GM12875 (cell line): ENCODE measurements at regions not wholly inside any gene's neighbourhood (a gene's known extent, or its start where the extent isn't known, plus 50 kb on each side); places are given as distances from the start of the nearest gene placed in this dataset.

ENCODE experiments used
- H3K4me3 ChIP-seq: one replicate; pipeline ENCODE4 v1.5.1; 2011; ENCODE audit warnings: low read depth, low read length, control low read depth
- CTCF ChIP-seq: IDR thresholded peaks from 2 replicates; pipeline ENCODE4 v1.5.1; 2011; ENCODE audit warnings: low read depth, mild to moderate bottlenecking, control low read depth, inconsistent platforms, low read length, moderate library complexity, borderline replicate concordance; ENCODE audit not compliant: insufficient read depth

DNA sequence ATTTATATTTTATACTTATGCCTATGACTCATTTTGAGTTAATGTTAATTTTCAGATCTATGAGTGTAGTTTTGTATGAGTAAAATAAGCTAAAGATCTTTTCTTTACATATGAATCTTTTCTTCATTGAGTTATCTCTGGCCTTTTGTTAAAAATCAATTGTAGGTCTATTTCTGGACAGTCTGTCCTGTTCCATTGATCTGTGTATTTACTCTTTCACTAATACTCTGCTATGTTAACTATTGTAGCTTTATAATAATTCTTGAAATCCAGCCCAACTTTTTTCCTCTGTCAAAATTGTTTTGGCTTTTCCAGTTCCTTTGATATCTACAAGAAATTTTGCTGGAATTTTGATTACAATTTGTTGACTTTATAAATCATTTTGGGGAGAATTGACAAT lies 177.0 kb downstream of the RBM46 start:
- no peak overlapping the region for H3K4me3 ChIP-seq
- TF ChIP-seq CTCF = no peak

GRCh38 chr4:154958621-154959358 lies 177.7 kb downstream of the RBM46 start:
- H3K4me3 ChIP-seq = no peak overlapping the region
- TF ChIP-seq CTCF = no peak

DNA sequence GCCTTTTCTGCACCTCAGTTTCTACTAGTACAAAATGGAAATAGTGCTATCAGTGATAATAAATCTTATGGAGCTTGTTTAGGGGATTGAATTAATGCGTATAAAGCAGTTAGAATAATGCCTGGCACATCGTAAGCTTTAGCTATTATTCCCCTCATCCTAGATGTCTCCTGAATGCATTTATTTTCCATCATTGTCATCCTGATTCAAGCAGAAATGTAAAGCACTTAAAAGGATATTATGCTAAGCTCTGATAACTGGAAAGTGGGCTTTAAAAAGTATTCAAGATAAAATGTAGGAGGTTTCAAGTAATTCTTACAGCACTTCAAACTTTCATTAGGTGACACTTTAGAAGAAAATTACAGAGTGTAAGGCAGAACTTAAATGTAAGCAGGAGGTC lies 178.7 kb downstream of the RBM46 start:
- no peak for TF ChIP-seq CTCF
- no peak overlapping the region for H3K4me3 ChIP-seq

GRCh38 chr4:154960476-154960875 lies 179.4 kb downstream of the RBM46 start:
- TF ChIP-seq CTCF = no peak
- H3K4me3 ChIP-seq = no peak overlapping the region

DNA sequence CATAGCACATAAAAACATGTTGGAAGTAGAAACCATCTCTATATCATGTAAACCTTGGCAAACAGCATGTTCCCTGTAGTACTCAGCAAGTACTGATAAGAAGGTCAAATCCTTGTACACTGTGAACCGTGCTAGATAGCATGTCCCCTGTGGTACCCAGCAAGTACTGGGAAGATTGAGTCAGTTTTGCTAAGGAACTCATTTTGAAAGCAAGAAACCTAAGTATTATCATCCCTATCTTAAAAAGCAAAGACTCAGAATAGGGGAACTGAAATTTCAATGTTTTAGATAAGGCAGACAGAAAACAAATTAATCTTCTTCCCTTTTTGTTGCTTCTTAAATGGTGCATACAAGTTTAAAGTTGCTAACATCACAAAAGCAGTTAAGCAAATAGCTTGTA lies 180.2 kb downstream of the RBM46 start:
- TF ChIP-seq CTCF = no peak
- no peak overlapping the region for H3K4me3 ChIP-seq

DNA sequence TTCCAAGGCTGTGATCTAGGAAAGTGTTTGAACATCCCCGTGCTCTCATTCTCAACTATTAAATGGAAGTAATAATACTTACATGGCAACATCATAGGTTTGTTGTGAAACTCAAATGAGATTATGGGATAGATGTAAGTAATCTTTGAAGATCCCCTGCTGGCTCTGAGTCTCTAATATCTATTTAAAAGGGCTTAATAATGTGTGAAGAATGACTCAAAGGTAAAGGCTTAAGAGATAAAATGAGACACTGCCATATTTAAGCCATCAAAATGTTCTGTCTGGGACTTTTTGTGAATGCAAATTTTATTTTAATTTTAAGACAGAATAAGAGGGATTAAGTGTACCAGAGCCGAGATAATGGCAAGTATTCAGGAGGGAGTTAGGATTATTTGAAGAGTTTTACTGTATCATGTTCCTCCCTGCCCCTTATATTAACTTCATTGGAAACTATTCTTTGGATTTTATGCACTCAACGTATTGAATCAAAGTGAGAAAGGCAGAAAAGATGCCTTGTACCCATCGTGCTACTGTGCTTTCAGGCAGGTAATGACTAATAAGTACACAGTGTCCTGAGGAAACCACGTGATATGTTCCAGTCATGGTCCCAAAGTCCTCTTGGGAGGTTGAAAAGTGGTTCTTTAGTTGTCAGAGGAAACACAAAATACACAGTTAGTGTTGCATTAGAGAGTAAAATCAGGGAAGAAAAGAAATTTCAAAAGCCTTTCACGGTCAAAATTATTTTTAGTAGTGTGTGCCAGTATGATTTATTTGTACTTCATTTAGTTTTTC lies 192.4 kb downstream of the RBM46 start:
- no peak for TF ChIP-seq CTCF

GRCh38 chr4:154977228-154977627 lies 196.2 kb downstream of the RBM46 start:
- no peak overlapping the region for H3K4me3 ChIP-seq
- no peak for TF ChIP-seq CTCF

More for the DNA sequence above, 192.4 kb downstream of the RBM46 start:
- H3K4me3 ChIP-seq = no peak overlapping the region
